ENCODE measurements at regions not wholly inside any gene's neighbourhood (a gene's known extent, or its start where the extent isn't known, plus 50 kb on each side); places are given as distances from the start of the nearest gene placed in this dataset.

DNA sequence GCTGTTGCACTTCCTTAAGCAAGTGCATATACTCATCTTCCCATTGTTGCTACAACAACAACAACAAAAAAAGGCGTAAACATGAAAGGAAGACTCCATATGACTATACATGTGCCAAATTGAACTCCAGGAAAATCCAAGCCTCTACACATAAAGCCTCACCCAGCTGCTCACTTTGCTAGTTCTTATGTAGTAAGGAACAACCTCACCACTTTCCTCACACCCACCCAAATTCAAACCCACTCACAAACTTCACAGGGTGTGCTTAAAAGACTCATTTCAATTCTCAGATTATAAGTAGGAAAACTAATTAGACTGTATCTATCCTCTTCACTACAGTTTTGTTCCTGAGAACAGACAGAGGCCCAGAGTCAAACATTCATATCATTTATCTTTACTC is 671.1 kb upstream of the INTU start:
- H3K4me3 ChIP-seq (replicated peaks in 1 of 3; ENCODE audit: insufficient read depth in 1 of 3, low read depth in 2 of 3, low read length in 3 of 3): no peak overlapping the region
- no peak for DNase-seq (ENCODE audit: low spot score)
- no peak for FAIRE-seq
- no peak for ATAC-seq
- ChIA-PET CTCF (ENCODE audit: low intra/inter-chr PET ratio, low total read pairs) (no interaction called here), POLR2A (no interaction called here)
- H3K4me2 ChIP-seq (ENCODE audit: low read depth, low read length): no peak overlapping the region
- no peak overlapping the region for H3K27ac ChIP-seq (ENCODE audit: extremely low read length, insufficient read depth, low read length)
- H3K36me3 ChIP-seq (replicated peaks in 1 of 2; ENCODE audit: control insufficient read depth in 1 of 2, insufficient read depth in 2 of 2, low read length in 2 of 2): no peaks in the 10 kb centered on the region
- no peak overlapping the region for H2AFZ ChIP-seq (ENCODE audit: low read length)
- intact Hi-C loops (cut with micrococcal nuclease; ENCODE audit: unreplicated experiment) (no loop called here), in situ Hi-C loops (cut with HindIII; ENCODE audit: extremely low pct_ligation_motif_present, low pct_unique_long_range_greater_than_20kb) (no loop called here)
- TF ChIP-seq NFYC (CRISPR knock-in tag; IDR thresholded peaks at IDR 0.05) (no peak), ZNF777 (CRISPR knock-in tag; IDR thresholded peaks at IDR 0.05) (no peak), ZNF670 (CRISPR knock-in tag; IDR thresholded peaks at IDR 0.05; ENCODE audit: borderline replicate concordance) (no peak), MED8 (CRISPR knock-in tag; IDR thresholded peaks at IDR 0.05; ENCODE audit: insufficient replicate concordance) (no peak), HMG20A (CRISPR knock-in tag; IDR thresholded peaks at IDR 0.05; ENCODE audit: borderline replicate concordance) (no peak), CEBPB (IDR thresholded peaks at IDR 0.05; ENCODE audit: borderline replicate concordance, low read depth, low read length) (no peak), ZZZ3 (CRISPR knock-in tag; IDR thresholded peaks at IDR 0.05; ENCODE audit: borderline replicate concordance) (no peak), ELF3 (CRISPR knock-in tag; IDR thresholded peaks at IDR 0.05) (no peak), PPARG (CRISPR knock-in tag; conservative IDR thresholded peaks at IDR 0.05) (no peak)
- TF ChIP-seq, protein P1, sequence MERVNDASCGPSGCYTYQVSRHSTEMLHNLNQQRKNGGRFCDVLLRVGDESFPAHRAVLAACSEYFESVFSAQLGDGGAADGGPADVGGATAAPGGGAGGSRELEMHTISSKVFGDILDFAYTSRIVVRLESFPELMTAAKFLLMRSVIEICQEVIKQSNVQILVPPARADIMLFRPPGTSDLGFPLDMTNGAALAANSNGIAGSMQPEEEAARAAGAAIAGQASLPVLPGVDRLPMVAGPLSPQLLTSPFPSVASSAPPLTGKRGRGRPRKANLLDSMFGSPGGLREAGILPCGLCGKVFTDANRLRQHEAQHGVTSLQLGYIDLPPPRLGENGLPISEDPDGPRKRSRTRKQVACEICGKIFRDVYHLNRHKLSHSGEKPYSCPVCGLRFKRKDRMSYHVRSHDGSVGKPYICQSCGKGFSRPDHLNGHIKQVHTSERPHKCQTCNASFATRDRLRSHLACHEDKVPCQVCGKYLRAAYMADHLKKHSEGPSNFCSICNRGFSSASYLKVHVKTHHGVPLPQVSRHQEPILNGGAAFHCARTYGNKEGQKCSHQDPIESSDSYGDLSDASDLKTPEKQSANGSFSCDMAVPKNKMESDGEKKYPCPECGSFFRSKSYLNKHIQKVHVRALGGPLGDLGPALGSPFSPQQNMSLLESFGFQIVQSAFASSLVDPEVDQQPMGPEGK (CRISPR knock-in tag; IDR thresholded peaks at IDR 0.05): no peak
- TF ChIP-seq, protein P2, sequence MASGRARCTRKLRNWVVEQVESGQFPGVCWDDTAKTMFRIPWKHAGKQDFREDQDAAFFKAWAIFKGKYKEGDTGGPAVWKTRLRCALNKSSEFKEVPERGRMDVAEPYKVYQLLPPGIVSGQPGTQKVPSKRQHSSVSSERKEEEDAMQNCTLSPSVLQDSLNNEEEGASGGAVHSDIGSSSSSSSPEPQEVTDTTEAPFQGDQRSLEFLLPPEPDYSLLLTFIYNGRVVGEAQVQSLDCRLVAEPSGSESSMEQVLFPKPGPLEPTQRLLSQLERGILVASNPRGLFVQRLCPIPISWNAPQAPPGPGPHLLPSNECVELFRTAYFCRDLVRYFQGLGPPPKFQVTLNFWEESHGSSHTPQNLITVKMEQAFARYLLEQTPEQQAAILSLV (CRISPR knock-in tag; IDR thresholded peaks at IDR 0.05; ENCODE audit: borderline replicate concordance): no peak
- TF ChIP-seq, protein P3, sequence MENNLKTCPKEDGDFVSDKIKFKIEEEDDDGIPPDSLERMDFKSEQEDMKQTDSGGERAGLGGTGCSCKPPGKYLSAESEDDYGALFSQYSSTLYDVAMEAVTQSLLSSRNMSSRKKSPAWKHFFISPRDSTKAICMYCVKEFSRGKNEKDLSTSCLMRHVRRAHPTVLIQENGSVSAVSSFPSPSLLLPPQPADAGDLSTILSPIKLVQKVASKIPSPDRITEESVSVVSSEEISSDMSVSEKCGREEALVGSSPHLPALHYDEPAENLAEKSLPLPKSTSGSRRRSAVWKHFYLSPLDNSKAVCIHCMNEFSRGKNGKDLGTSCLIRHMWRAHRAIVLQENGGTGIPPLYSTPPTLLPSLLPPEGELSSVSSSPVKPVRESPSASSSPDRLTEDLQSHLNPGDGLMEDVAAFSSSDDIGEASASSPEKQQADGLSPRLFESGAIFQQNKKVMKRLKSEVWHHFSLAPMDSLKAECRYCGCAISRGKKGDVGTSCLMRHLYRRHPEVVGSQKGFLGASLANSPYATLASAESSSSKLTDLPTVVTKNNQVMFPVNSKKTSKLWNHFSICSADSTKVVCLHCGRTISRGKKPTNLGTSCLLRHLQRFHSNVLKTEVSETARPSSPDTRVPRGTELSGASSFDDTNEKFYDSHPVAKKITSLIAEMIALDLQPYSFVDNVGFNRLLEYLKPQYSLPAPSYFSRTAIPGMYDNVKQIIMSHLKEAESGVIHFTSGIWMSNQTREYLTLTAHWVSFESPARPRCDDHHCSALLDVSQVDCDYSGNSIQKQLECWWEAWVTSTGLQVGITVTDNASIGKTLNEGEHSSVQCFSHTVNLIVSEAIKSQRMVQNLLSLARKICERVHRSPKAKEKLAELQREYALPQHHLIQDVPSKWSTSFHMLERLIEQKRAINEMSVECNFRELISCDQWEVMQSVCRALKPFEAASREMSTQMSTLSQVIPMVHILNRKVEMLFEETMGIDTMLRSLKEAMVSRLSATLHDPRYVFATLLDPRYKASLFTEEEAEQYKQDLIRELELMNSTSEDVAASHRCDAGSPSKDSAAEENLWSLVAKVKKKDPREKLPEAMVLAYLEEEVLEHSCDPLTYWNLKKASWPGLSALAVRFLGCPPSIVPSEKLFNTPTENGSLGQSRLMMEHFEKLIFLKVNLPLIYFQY (CRISPR knock-in tag; IDR thresholded peaks at IDR 0.05; ENCODE audit: borderline replicate concordance): no peak
- TF ChIP-seq, protein P4, sequence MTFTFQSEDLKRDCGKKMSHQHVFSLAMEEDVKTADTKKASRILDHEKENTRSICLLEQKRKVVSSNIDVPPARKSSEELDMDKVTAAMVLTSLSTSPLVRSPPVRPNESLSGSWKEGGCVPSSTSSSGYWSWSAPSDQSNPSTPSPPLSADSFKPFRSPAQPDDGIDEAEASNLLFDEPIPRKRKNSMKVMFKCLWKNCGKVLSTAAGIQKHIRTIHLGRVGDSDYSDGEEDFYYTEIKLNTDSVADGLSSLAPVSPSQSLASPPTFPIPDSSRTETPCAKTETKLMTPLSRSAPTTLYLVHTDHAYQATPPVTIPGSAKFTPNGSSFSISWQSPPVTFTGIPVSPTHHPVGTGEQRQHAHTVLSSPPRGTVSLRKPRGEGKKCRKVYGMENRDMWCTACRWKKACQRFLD (CRISPR knock-in tag; IDR thresholded peaks at IDR 0.05; ENCODE audit: borderline replicate concordance): no peak
- H3K4me1 ChIP-seq (ENCODE audit: insufficient read depth, low read length): no peaks in the 10 kb centered on the region
- no peaks in the 10 kb centered on the region for H3K79me2 ChIP-seq (ENCODE audit: insufficient read depth, low read length)
- BruUV-seq (replicated peaks): no TSS peak
- H4K20me1 ChIP-seq (ENCODE audit: insufficient read depth, low read length): no peaks in the 10 kb centered on the region
- H3K27me3 ChIP-seq (ENCODE audit: control insufficient read depth in 1 of 2, insufficient read depth in 2 of 2, low read length in 2 of 2): no peaks in the 10 kb centered on the region
- 0% methylated on average over 1 of the region's 1 CpG for WGBS (ENCODE audit: low lambda C conversion rate)
- H3K9ac ChIP-seq (ENCODE audit: insufficient read depth, low read depth, low read length): no peak overlapping the region
- H3K9me3 ChIP-seq (ENCODE audit: low read length): no peaks in the 10 kb centered on the region
